Ovary (tissue), 3 donors: ENCODE measurements at regions not wholly inside any gene's neighbourhood (a gene's known extent, or its start where the extent isn't known, plus 50 kb on each side); places are given as distances from the start of the nearest gene placed in this dataset.

Experiments
- CTCF ChIP-seq, 3 donors: fragments of 450-650 bp in 2 of 3; fragments of 200-600 bp in 1 of 3; IDR thresholded peaks; one replicate each; pipeline versions ENCODE4 v1.5.1 to v1.8.0; 2016 to 2022; ENCODE audit warnings: antibody characterized with exemption in 3 of 3, mild to moderate bottlenecking in 1 of 3
- EP300 ChIP-seq: sonication (generic); formaldehyde crosslinking; IDR thresholded peaks from one replicate; pipeline ENCODE4 v1.6.1; 2017; ENCODE audit warnings: antibody characterized with exemption
- POLR2A ChIP-seq: fragments of 450-650 bp; IDR thresholded peaks from one replicate; pipeline ENCODE4 v1.6.1; 2017; ENCODE audit warnings: antibody characterized with exemption, mild to moderate bottlenecking, moderate library complexity
- donor health status: DM: no; HTN: no; CAD: no.

GRCh38 chr1:192453360-192453992 lies 122.1 kb upstream of the RGS1 start:
- TF ChIP-seq CTCF (IDR thresholded peaks at IDR 0.05) (no peak), POLR2A (no peak), EP300 (no peak)
